ENCODE measurements at regions not wholly inside any gene's neighbourhood (a gene's known extent, or its start where the extent isn't known, plus 50 kb on each side); places are given as distances from the start of the nearest gene placed in this dataset.

- Mint-ChIP-seq H3K4me1 (ENCODE audit: low read depth) (no peaks in the 10 kb centered on the region), H3K36me3 (ENCODE audit: low read depth) (no peaks in the 10 kb centered on the region), H3K4me3 (ENCODE audit: low read depth) (no peak overlapping the region), H3K27me3 (ENCODE audit: low read depth) (no peaks in the 10 kb centered on the region), H3K9me3 (peaks cover 5% of the 10 kb centered on the region), H3K27ac (no peak overlapping the region)
- intact Hi-C loops (cut with micrococcal nuclease) = no loop called here
- no peak for DNase-seq (ENCODE audit: low spot score)
Observed at GRCh38 chr11:56932572-56933220, 56.0 kb upstream of the OR5AK2 start.

- peaks cover 15% of the 10 kb centered on the region for H3K9me3 Mint-ChIP-seq
- H3K4me1 Mint-ChIP-seq (ENCODE audit: low read depth) = no peaks in the 10 kb centered on the region
- intact Hi-C loops (cut with micrococcal nuclease) = no loop called here
- H3K4me3 Mint-ChIP-seq (ENCODE audit: low read depth) = no peak overlapping the region
- no peak overlapping the region for H3K27ac Mint-ChIP-seq
- H3K27me3 Mint-ChIP-seq (ENCODE audit: low read depth) = no peaks in the 10 kb centered on the region
- no peak for DNase-seq (ENCODE audit: low spot score)
- no peaks in the 10 kb centered on the region for H3K36me3 Mint-ChIP-seq (ENCODE audit: low read depth)
Observed at GRCh38 chr11:56923116-56923515, 65.6 kb upstream of the OR5AK2 start.

- Mint-ChIP-seq H3K4me3 (ENCODE audit: low read depth) (no peak overlapping the region), H3K36me3 (ENCODE audit: low read depth) (no peaks in the 10 kb centered on the region), H3K4me1 (ENCODE audit: low read depth) (peaks cover 2% of the 10 kb centered on the region), H3K27ac (no peak overlapping the region), H3K27me3 (ENCODE audit: low read depth) (no peaks in the 10 kb centered on the region), H3K9me3 (peaks cover 15% of the 10 kb centered on the region)
- intact Hi-C loops (cut with micrococcal nuclease) = no loop called here
- no peak for DNase-seq (ENCODE audit: low spot score)
Observed at GRCh38 chr11:56922421-56922820, 66.3 kb upstream of the OR5AK2 start.

GRCh38 chr11:56917708-56918400, 70.9 kb upstream of the OR5AK2 start:
- intact Hi-C loops (cut with micrococcal nuclease) = no loop called here
- peaks cover 16% of the 10 kb centered on the region for H3K9me3 Mint-ChIP-seq
- H3K4me3 Mint-ChIP-seq (ENCODE audit: low read depth) = no peak overlapping the region
- no peak for DNase-seq (ENCODE audit: low spot score)
- no peaks in the 10 kb centered on the region for H3K36me3 Mint-ChIP-seq (ENCODE audit: low read depth)
- H3K27ac Mint-ChIP-seq = no peak overlapping the region
- no peaks in the 10 kb centered on the region for H3K27me3 Mint-ChIP-seq (ENCODE audit: low read depth)
- H3K4me1 Mint-ChIP-seq (ENCODE audit: low read depth) = peaks cover 2% of the 10 kb centered on the region

GRCh38 chr11:56916587-56916986, 72.1 kb upstream of the OR5AK2 start:
- DNase-seq (ENCODE audit: low spot score) = no peak
- Mint-ChIP-seq H3K4me3 (ENCODE audit: low read depth) (no peak overlapping the region), H3K27ac (no peak overlapping the region)

GRCh38 chr11:56916162-56916561, 72.6 kb upstream of the OR5AK2 start:
- intact Hi-C loops (cut with micrococcal nuclease) = no loop called here
- peaks cover 16% of the 10 kb centered on the region for H3K9me3 Mint-ChIP-seq
- H3K27me3 Mint-ChIP-seq (ENCODE audit: low read depth) = no peaks in the 10 kb centered on the region
- H3K27ac Mint-ChIP-seq = no peak overlapping the region
- H3K36me3 Mint-ChIP-seq (ENCODE audit: low read depth) = no peaks in the 10 kb centered on the region
- DNase-seq (ENCODE audit: low spot score) = no peak
- peaks cover 2% of the 10 kb centered on the region for H3K4me1 Mint-ChIP-seq (ENCODE audit: low read depth)
- H3K4me3 Mint-ChIP-seq (ENCODE audit: low read depth) = no peak overlapping the region

More at GRCh38 chr11:56916587-56916986, 72.1 kb upstream of the OR5AK2 start:
- Mint-ChIP-seq H3K36me3 (ENCODE audit: low read depth) (no peaks in the 10 kb centered on the region), H3K4me1 (ENCODE audit: low read depth) (peaks cover 2% of the 10 kb centered on the region), H3K9me3 (peaks cover 16% of the 10 kb centered on the region), H3K27me3 (ENCODE audit: low read depth) (no peaks in the 10 kb centered on the region)
- intact Hi-C loops (cut with micrococcal nuclease) = no loop called here

GRCh38 chr11:56911312-56911711, 77.4 kb upstream of the OR5AK2 start:
- no peak for DNase-seq (ENCODE audit: low spot score)
- Mint-ChIP-seq H3K27me3 (ENCODE audit: low read depth) (no peaks in the 10 kb centered on the region), H3K4me3 (ENCODE audit: low read depth) (no peak overlapping the region), H3K27ac (no peak overlapping the region), H3K9me3 (peaks cover 5% of the 10 kb centered on the region), H3K36me3 (ENCODE audit: low read depth) (no peaks in the 10 kb centered on the region), H3K4me1 (ENCODE audit: low read depth) (no peaks in the 10 kb centered on the region)
- intact Hi-C loops (cut with micrococcal nuclease) = no loop called here

GRCh38 chr11:56910785-56911184, 77.9 kb upstream of the OR5AK2 start:
- Mint-ChIP-seq H3K4me3 (ENCODE audit: low read depth) (no peak overlapping the region), H3K27ac (no peak overlapping the region), H3K4me1 (ENCODE audit: low read depth) (no peaks in the 10 kb centered on the region), H3K27me3 (ENCODE audit: low read depth) (no peaks in the 10 kb centered on the region), H3K36me3 (ENCODE audit: low read depth) (no peaks in the 10 kb centered on the region), H3K9me3 (peaks cover under 1% of the 10 kb centered on the region)
- intact Hi-C loops (cut with micrococcal nuclease) = no loop called here
- DNase-seq (ENCODE audit: low spot score) = no peak

GRCh38 chr11:56910046-56910773, 78.5 kb upstream of the OR5AK2 start:
- Mint-ChIP-seq H3K4me3 (ENCODE audit: low read depth) (no peak overlapping the region), H3K27me3 (ENCODE audit: low read depth) (no peaks in the 10 kb centered on the region), H3K4me1 (ENCODE audit: low read depth) (no peaks in the 10 kb centered on the region), H3K36me3 (ENCODE audit: low read depth) (no peaks in the 10 kb centered on the region), H3K9me3 (no peaks in the 10 kb centered on the region), H3K27ac (no peak overlapping the region)
- DNase-seq (ENCODE audit: low spot score) = no peak
- intact Hi-C loops (cut with micrococcal nuclease) = no loop called here

GRCh38 chr11:56909563-56909962, 79.2 kb upstream of the OR5AK2 start:
- H3K4me1 Mint-ChIP-seq (ENCODE audit: low read depth) = no peaks in the 10 kb centered on the region
- no peaks in the 10 kb centered on the region for H3K36me3 Mint-ChIP-seq (ENCODE audit: low read depth)
- H3K9me3 Mint-ChIP-seq = no peaks in the 10 kb centered on the region
- DNase-seq (ENCODE audit: low spot score) = no peak
- H3K27ac Mint-ChIP-seq = no peak overlapping the region
- H3K27me3 Mint-ChIP-seq (ENCODE audit: low read depth) = no peaks in the 10 kb centered on the region
- intact Hi-C loops (cut with micrococcal nuclease) = no loop called here
- H3K4me3 Mint-ChIP-seq (ENCODE audit: low read depth) = no peak overlapping the region

- intact Hi-C loops (cut with micrococcal nuclease) = no loop called here
- Mint-ChIP-seq H3K4me1 (ENCODE audit: low read depth) (no peaks in the 10 kb centered on the region), H3K27me3 (ENCODE audit: low read depth) (no peaks in the 10 kb centered on the region), H3K36me3 (ENCODE audit: low read depth) (no peaks in the 10 kb centered on the region), H3K4me3 (ENCODE audit: low read depth) (no peak overlapping the region), H3K27ac (no peak overlapping the region), H3K9me3 (no peaks in the 10 kb centered on the region)
- no peak for DNase-seq (ENCODE audit: low spot score)
Observed at GRCh38 chr11:56909080-56909479, 79.6 kb upstream of the OR5AK2 start.

GRCh38 chr11:56906683-56907148, 82.0 kb upstream of the OR5AK2 start:
- no peak overlapping the region for H3K4me3 Mint-ChIP-seq (ENCODE audit: low read depth)
- no peak for DNase-seq (ENCODE audit: low spot score)
- no peak overlapping the region for H3K27ac Mint-ChIP-seq
- H3K36me3 Mint-ChIP-seq (ENCODE audit: low read depth) = no peaks in the 10 kb centered on the region
- H3K27me3 Mint-ChIP-seq (ENCODE audit: low read depth) = no peaks in the 10 kb centered on the region
- no peaks in the 10 kb centered on the region for H3K9me3 Mint-ChIP-seq
- intact Hi-C loops (cut with micrococcal nuclease) = no loop called here
- H3K4me1 Mint-ChIP-seq (ENCODE audit: low read depth) = no peaks in the 10 kb centered on the region

GRCh38 chr11:56905936-56906335, 82.8 kb upstream of the OR5AK2 start:
- no peaks in the 10 kb centered on the region for H3K9me3 Mint-ChIP-seq
- DNase-seq (ENCODE audit: low spot score) = no peak
- no peak overlapping the region for H3K4me3 Mint-ChIP-seq (ENCODE audit: low read depth)
- H3K36me3 Mint-ChIP-seq (ENCODE audit: low read depth) = no peaks in the 10 kb centered on the region
- intact Hi-C loops (cut with micrococcal nuclease) = no loop called here
- no peaks in the 10 kb centered on the region for H3K27me3 Mint-ChIP-seq (ENCODE audit: low read depth)
- H3K27ac Mint-ChIP-seq = no peak overlapping the region
- H3K4me1 Mint-ChIP-seq (ENCODE audit: low read depth) = no peaks in the 10 kb centered on the region

All from activated T-helper 2 cell treated with anti-CD3 and anti-CD28 coated beads, Interferon-gamma antibody, Interleukin-2, Interleukin-4, amounts not matched to agents 10 μg/mL and 5 μg/mL and 100 μg/mL, durations not matched to agents 14 hours and 24 hours and 36 hours (primary cell).